ENCODE measurements at regions not wholly inside any gene's neighbourhood (a gene's known extent, or its start where the extent isn't known, plus 50 kb on each side); places are given as distances from the start of the nearest gene placed in this dataset.

GRCh38 chr5:106601620-106602019 lies 1069.1 kb downstream of the EFNA5 start:
- CTCF ChIA-PET (ENCODE audit: unreplicated experiment) = no interaction called here
- no peak overlapping the region for H3K27ac ChIP-seq (ENCODE audit: low read depth, low read length, poor library complexity, severe bottlenecking)
- no peak overlapping the region for H3K4me3 ChIP-seq (ENCODE audit: low read depth, low read length, poor library complexity, severe bottlenecking)
- no TSS peak for BruUV-seq (replicated peaks)
- H3K79me2 ChIP-seq (ENCODE audit: insufficient read depth, low read depth, low read length) = no peaks in the 10 kb centered on the region
- no peak overlapping the region for H2AFZ ChIP-seq (ENCODE audit: low read length)
- DNase-seq (ENCODE audit: low spot score) = no peak
- H3K36me3 ChIP-seq (ENCODE audit: insufficient read depth, low read length) = no peaks in the 10 kb centered on the region
- no peaks in the 10 kb centered on the region for H3K9me3 ChIP-seq (ENCODE audit: low read length)
- intact Hi-C loops (cut with micrococcal nuclease; ENCODE audit: unreplicated experiment) = no loop called here
- TF ChIP-seq EZH2phosphoT487 (IDR thresholded peaks at IDR 0.05; ENCODE audit: borderline replicate concordance, low read depth, low read length) (no peak), CTCF (conservative IDR thresholded peaks at IDR 0.05; ENCODE audit: low read length) (no peak)
- POLR2A ChIA-PET = no interaction called here
- no peaks in the 10 kb centered on the region for H4K20me1 ChIP-seq (ENCODE audit: insufficient read depth, low read length)
- no peaks in the 10 kb centered on the region for H3K9me2 ChIP-seq (ENCODE audit: insufficient read depth, low read length)
- H3K4me2 ChIP-seq (ENCODE audit: low read length) = no peak overlapping the region
- H3K4me1 ChIP-seq (ENCODE audit: insufficient read depth, low read length, poor library complexity, severe bottlenecking) = no peaks in the 10 kb centered on the region

- intact Hi-C loops (cut with micrococcal nuclease; ENCODE audit: unreplicated experiment) = no loop called here
Observed at GRCh38 chr5:106600803-106601202, 1069.9 kb downstream of the EFNA5 start.

GRCh38 chr5:106595864-106596263 lies 1074.9 kb downstream of the EFNA5 start:
- no TSS peak for BruUV-seq (replicated peaks)
- no peaks in the 10 kb centered on the region for H3K36me3 ChIP-seq (ENCODE audit: insufficient read depth, low read length)
- H2AFZ ChIP-seq (ENCODE audit: low read length) = no peak overlapping the region
- no peaks in the 10 kb centered on the region for H3K79me2 ChIP-seq (ENCODE audit: insufficient read depth, low read depth, low read length)
- H3K4me3 ChIP-seq (ENCODE audit: low read depth, low read length, poor library complexity, severe bottlenecking) = no peak overlapping the region
- H3K9me3 ChIP-seq (ENCODE audit: low read length) = no peaks in the 10 kb centered on the region
- TF ChIP-seq CTCF (conservative IDR thresholded peaks at IDR 0.05; ENCODE audit: low read length) = no peak
- TF ChIP-seq EZH2phosphoT487 (IDR thresholded peaks at IDR 0.05; ENCODE audit: borderline replicate concordance, low read depth, low read length) = no peak
- H3K9me2 ChIP-seq (ENCODE audit: insufficient read depth, low read length) = no peaks in the 10 kb centered on the region
- intact Hi-C loops (cut with micrococcal nuclease; ENCODE audit: unreplicated experiment) = no loop called here
- H3K27ac ChIP-seq (ENCODE audit: low read depth, low read length, poor library complexity, severe bottlenecking) = no peak overlapping the region
- no peak for DNase-seq (ENCODE audit: low spot score)
- POLR2A ChIA-PET = interaction anchor here (0.7 kb wide), 1 partner anchor 9 kb away, joined by 4 read pairs; no protein-coding TSS in a partner anchor
- CTCF ChIA-PET (ENCODE audit: unreplicated experiment) = no interaction called here
- no peaks in the 10 kb centered on the region for H4K20me1 ChIP-seq (ENCODE audit: insufficient read depth, low read length)
- no peaks in the 10 kb centered on the region for H3K4me1 ChIP-seq (ENCODE audit: insufficient read depth, low read length, poor library complexity, severe bottlenecking)
- H3K4me2 ChIP-seq (ENCODE audit: low read length) = no peak overlapping the region

More at GRCh38 chr5:106600803-106601202, 1069.9 kb downstream of the EFNA5 start:
- Histone ChIP-seq H3K4me3 (ENCODE audit: low read depth, low read length, poor library complexity, severe bottlenecking) (no peak overlapping the region), H2AFZ (ENCODE audit: low read length) (no peak overlapping the region), H3K79me2 (ENCODE audit: insufficient read depth, low read depth, low read length) (no peaks in the 10 kb centered on the region), H3K27ac (ENCODE audit: low read depth, low read length, poor library complexity, severe bottlenecking) (no peak overlapping the region), H4K20me1 (ENCODE audit: insufficient read depth, low read length) (no peaks in the 10 kb centered on the region), H3K36me3 (ENCODE audit: insufficient read depth, low read length) (no peaks in the 10 kb centered on the region), H3K9me3 (ENCODE audit: low read length) (no peaks in the 10 kb centered on the region), H3K9me2 (ENCODE audit: insufficient read depth, low read length) (no peaks in the 10 kb centered on the region), H3K4me1 (ENCODE audit: insufficient read depth, low read length, poor library complexity, severe bottlenecking) (no peaks in the 10 kb centered on the region), H3K4me2 (ENCODE audit: low read length) (no peak overlapping the region)
- CTCF ChIA-PET (ENCODE audit: unreplicated experiment) = no interaction called here
- no TSS peak for BruUV-seq (replicated peaks)
- no peak for DNase-seq (ENCODE audit: low spot score)
- POLR2A ChIA-PET = no interaction called here
- TF ChIP-seq CTCF (conservative IDR thresholded peaks at IDR 0.05; ENCODE audit: low read length) = no peak
- TF ChIP-seq EZH2phosphoT487 (IDR thresholded peaks at IDR 0.05; ENCODE audit: borderline replicate concordance, low read depth, low read length) = no peak
